Lung (tissue), 11 donors: ENCODE measurements at regions not wholly inside any gene's neighbourhood (a gene's known extent, or its start where the extent isn't known, plus 50 kb on each side); places are given as distances from the start of the nearest gene placed in this dataset.

Experiments
- ATAC-seq: fragments of 200-7000 bp; cut with Tn5 transposase; one replicate; pipeline ENCODE4 v1.9.1; 2020; ENCODE audit warnings: moderate number of reproducible peaks; ENCODE audit not compliant: insufficient read depth, low FRiP score
- DNase-seq, 3 donors: peaks; one replicate each; pipeline ENCODE4 v3.0.0-alpha.2; 2013 to 2017
- H3K27ac ChIP-seq, 2 donors: one replicate each; pipeline ENCODE4 v1.5.1; 2013; ENCODE audit warnings: mild to moderate bottlenecking in 2 of 2, moderate library complexity in 2 of 2, control low read depth in 1 of 2, inconsistent platforms in 1 of 2, low read depth in 1 of 2, low read length in 1 of 2
- H3K27me3 ChIP-seq, 3 donors: one replicate each; pipeline ENCODE4 v1.5.1; 2013; ENCODE audit warnings: low read length in 2 of 3; ENCODE audit not compliant: control insufficient read depth in 3 of 3, insufficient read depth in 3 of 3
- H3K36me3 ChIP-seq, 4 donors: one replicate each; pipeline ENCODE4 v1.5.1; 2013; ENCODE audit warnings: low read length in 4 of 4, mild to moderate bottlenecking in 1 of 4, moderate library complexity in 1 of 4; ENCODE audit not compliant: control insufficient read depth in 4 of 4, insufficient read depth in 4 of 4
- H3K4me1 ChIP-seq, 5 donors: one replicate each; pipeline ENCODE4 v1.5.1; 2013; ENCODE audit warnings: low read length in 5 of 5, mild to moderate bottlenecking in 2 of 5, moderate library complexity in 1 of 5; ENCODE audit not compliant: control insufficient read depth in 5 of 5, insufficient read depth in 5 of 5
- H3K4me3 ChIP-seq: one replicate; pipeline ENCODE4 v1.5.1; 2013; ENCODE audit warnings: mild to moderate bottlenecking, control low read depth, moderate library complexity
- H3K9ac ChIP-seq, 2 donors: one replicate each; pipeline ENCODE4 v1.5.1; 2013; ENCODE audit warnings: low read length in 2 of 2, control low read depth in 1 of 2; ENCODE audit not compliant: insufficient read depth in 1 of 2
- H3K9me3 ChIP-seq, 4 donors: one replicate each; pipeline ENCODE4 v1.5.1; 2013; ENCODE audit warnings: low read length in 3 of 4, mild to moderate bottlenecking in 1 of 4, moderate library complexity in 1 of 4; ENCODE audit not compliant: control insufficient read depth in 4 of 4, insufficient read depth in 3 of 4
- CTCF ChIP-seq: IDR thresholded peaks from 2 replicates; pipeline ENCODE4 v1.5.1; 2012; ENCODE audit warnings: mild to moderate bottlenecking; ENCODE audit errors: control extremely low read depth, extremely low read depth
- WGBS, 2 donors: extraction: QIAGEN DNeasy Blood & Tissue Kit; methylation state at CpG; one replicate each; pipeline ENCODE4 v1.1.7; 2013; 5-methylcytosine and 5-hydroxymethylcytosine counted together
- donor health status: control.
- donor health status: control.
- donor health status: Bipolar disorder and iron deficiency.
- donor health status: healthy.
- donor health status: DM: yes; HTN: yes; CAD: no.

GRCh38 chr18:6644836-6645627, 84.5 kb upstream of the ARHGAP28 start:
- Histone ChIP-seq H3K4me1 (peaks cover 0 to 49% (median 0%) of the 10 kb centered on the region in 5 donors), H3K9ac (peak overlapping the region; percentile 48 to 97), H3K27me3 (no peaks in the 10 kb centered on the region), H3K4me3 (no peak overlapping the region), H3K9me3 (peaks cover 0 to 2% (median 0%) of the 10 kb centered on the region in 4 donors), H3K27ac (no peak overlapping the region), H3K36me3 (peaks cover 0 to 22% (median 7%) of the 10 kb centered on the region in 4 donors)
- TF ChIP-seq CTCF: no peak
- no peak for ATAC-seq
- 48 to 60% methylated on average over 10 of the region's 10 CpGs for WGBS, 2 donors
- DNase-seq: peak; percentile 55 to 83 (median 79)

- no peak for ATAC-seq
- TF ChIP-seq CTCF: no peak
- no peaks in the 10 kb centered on the region for H3K27me3 ChIP-seq
- H3K4me3 ChIP-seq: no peak overlapping the region
- peaks cover 0 to 12% (median 1%) of the 10 kb centered on the region in 4 donors for H3K36me3 ChIP-seq
- 46 to 63% methylated on average over 5 of the region's 5 CpGs for WGBS, 2 donors
- no peak overlapping the region for H3K27ac ChIP-seq
- peak; percentile 79 to 94 (median 93) for DNase-seq
- H3K9ac ChIP-seq: peak overlapping the region in 1 of 2 donors; percentile 97
- peaks cover 0 to 57% (median 11%) of the 10 kb centered on the region in 5 donors for H3K4me1 ChIP-seq
- H3K9me3 ChIP-seq: peaks cover 0 to 6% (median 0%) of the 10 kb centered on the region in 4 donors
Measured at GRCh38 chr18:6646801-6647200, 82.7 kb upstream of the ARHGAP28 start.

- peaks cover 0 to 6% (median 0%) of the 10 kb centered on the region in 4 donors for H3K9me3 ChIP-seq
- no peaks in the 10 kb centered on the region for H3K27me3 ChIP-seq
- peaks cover 0 to 75% (median 19%) of the 10 kb centered on the region in 5 donors for H3K4me1 ChIP-seq
- 45 to 47% methylated on average over 1 of the region's 1 CpG for WGBS, 2 donors
- H3K36me3 ChIP-seq: peaks cover 0 to 4% (median 0%) of the 10 kb centered on the region in 4 donors
- no peak overlapping the region for H3K4me3 ChIP-seq
- H3K27ac ChIP-seq: no peak overlapping the region
- DNase-seq (no peak), ATAC-seq (no peak)
- no peak for TF ChIP-seq CTCF
- H3K9ac ChIP-seq: no peak overlapping the region
Measured at GRCh38 chr18:6648581-6648980, 80.9 kb upstream of the ARHGAP28 start.
